ENCODE measurements at regions not wholly inside any gene's neighbourhood (a gene's known extent, or its start where the extent isn't known, plus 50 kb on each side); places are given as distances from the start of the nearest gene placed in this dataset.

GRCh38 chr5:110165366-110165765 is 475.6 kb downstream of the MAN2A1 start:
- TF ChIP-seq EZH2 (IDR thresholded peaks at IDR 0.05; ENCODE audit: borderline replicate concordance, low read depth, low read length, severe bottlenecking) (no peak), CTCF (IDR thresholded peaks at IDR 0.05; ENCODE audit: borderline replicate concordance, extremely low read depth, low read length, poor library complexity, severe bottlenecking) (no peak)

Data from DND-41 (cell line).